ENCODE measurements at regions not wholly inside any gene's neighbourhood (a gene's known extent, or its start where the extent isn't known, plus 50 kb on each side); places are given as distances from the start of the nearest gene placed in this dataset.

DNA sequence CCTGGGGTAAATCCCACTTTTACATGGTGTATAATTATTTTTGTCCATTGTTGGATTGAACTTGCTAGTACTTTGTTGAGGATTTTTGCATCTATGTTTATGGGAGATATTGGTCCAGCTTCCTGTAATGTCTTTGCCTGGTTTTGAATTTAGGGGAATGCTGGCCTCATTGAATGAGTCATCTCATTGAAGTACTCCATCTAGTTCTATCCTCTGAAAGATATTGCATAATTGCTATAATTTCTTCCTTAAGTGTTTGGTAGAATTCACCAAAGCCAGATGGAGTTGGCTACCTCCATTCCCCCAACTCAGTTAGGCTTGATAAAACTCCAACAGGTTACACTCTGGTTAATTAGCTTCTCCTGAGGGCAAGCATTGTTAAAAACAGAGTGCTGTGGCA lies 237.4 kb upstream of the TGFBR2 start:
- Histone ChIP-seq H3K4me3 (ENCODE audit: low read length, poor library complexity, severe bottlenecking) (no peak overlapping the region), H3K4me2 (ENCODE audit: low read depth, low read length, poor library complexity, severe bottlenecking) (no peak overlapping the region), H2AFZ (ENCODE audit: low read length) (peak overlapping the region; percentile 25), H3K9ac (ENCODE audit: low read depth, low read length, poor library complexity, severe bottlenecking) (no peak overlapping the region), H4K20me1 (ENCODE audit: insufficient read depth, low read length, poor library complexity, severe bottlenecking) (no peaks in the 10 kb centered on the region), H3K4me1 (ENCODE audit: insufficient read depth, low read length, poor library complexity, severe bottlenecking) (no peaks in the 10 kb centered on the region), H3K79me2 (ENCODE audit: insufficient read depth, low read length) (no peaks in the 10 kb centered on the region), H3K9me3 (ENCODE audit: insufficient read depth, low read depth, low read length) (no peaks in the 10 kb centered on the region), H3F3A (ENCODE audit: low read depth) (no peaks in the 10 kb centered on the region), H3K9me2 (replicated peaks; ENCODE audit: low read depth, low read length) (no peaks in the 10 kb centered on the region), H3K36me3 (ENCODE audit: insufficient read depth, low read length) (no peaks in the 10 kb centered on the region), H3K27me3 (ENCODE audit: insufficient read depth, low read length, poor library complexity, severe bottlenecking) (no peaks in the 10 kb centered on the region)
- no peak for TF ChIP-seq EZH2phosphoT487 (IDR thresholded peaks at IDR 0.05; ENCODE audit: borderline replicate concordance)
- TF ChIP-seq, protein P1, sequence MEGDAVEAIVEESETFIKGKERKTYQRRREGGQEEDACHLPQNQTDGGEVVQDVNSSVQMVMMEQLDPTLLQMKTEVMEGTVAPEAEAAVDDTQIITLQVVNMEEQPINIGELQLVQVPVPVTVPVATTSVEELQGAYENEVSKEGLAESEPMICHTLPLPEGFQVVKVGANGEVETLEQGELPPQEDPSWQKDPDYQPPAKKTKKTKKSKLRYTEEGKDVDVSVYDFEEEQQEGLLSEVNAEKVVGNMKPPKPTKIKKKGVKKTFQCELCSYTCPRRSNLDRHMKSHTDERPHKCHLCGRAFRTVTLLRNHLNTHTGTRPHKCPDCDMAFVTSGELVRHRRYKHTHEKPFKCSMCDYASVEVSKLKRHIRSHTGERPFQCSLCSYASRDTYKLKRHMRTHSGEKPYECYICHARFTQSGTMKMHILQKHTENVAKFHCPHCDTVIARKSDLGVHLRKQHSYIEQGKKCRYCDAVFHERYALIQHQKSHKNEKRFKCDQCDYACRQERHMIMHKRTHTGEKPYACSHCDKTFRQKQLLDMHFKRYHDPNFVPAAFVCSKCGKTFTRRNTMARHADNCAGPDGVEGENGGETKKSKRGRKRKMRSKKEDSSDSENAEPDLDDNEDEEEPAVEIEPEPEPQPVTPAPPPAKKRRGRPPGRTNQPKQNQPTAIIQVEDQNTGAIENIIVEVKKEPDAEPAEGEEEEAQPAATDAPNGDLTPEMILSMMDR (conservative IDR thresholded peaks at IDR 0.05; ENCODE audit: low read length): no peak

DNA sequence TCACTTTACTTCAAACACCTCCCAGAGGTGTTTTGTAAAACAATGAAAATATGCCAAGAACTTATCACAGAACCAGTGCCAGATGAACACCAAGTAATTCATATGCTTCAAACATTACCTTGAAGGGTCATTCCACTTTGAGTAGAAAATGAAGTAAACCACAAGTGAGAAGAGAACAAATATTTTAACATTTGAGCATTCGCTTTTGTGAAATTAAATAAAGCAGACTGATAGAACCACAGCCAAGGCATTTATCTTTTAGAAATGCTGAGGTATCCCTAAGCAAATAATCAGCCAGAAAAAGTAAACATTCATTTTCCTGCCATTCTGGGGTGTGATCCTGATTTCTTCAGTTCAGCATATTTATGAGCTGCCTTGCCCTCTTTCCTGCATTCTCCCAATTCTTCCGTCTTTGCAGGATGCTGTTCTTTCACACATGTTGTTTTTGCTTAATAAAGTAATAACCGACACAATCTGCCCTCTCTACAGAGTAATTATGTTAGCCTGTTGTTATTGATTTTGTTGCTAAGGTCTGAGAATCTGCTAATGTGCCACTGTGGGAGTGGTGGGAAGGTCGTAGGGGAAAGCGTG lies 235.6 kb upstream of the TGFBR2 start:
- Histone ChIP-seq H3K4me3 (ENCODE audit: low read length, poor library complexity, severe bottlenecking) (no peak overlapping the region), H2AFZ (ENCODE audit: low read length) (no peak overlapping the region), H3K9me3 (ENCODE audit: insufficient read depth, low read depth, low read length) (no peaks in the 10 kb centered on the region), H3K4me1 (ENCODE audit: insufficient read depth, low read length, poor library complexity, severe bottlenecking) (no peaks in the 10 kb centered on the region), H3K4me2 (ENCODE audit: low read depth, low read length, poor library complexity, severe bottlenecking) (no peak overlapping the region), H3K9me2 (replicated peaks; ENCODE audit: low read depth, low read length) (no peaks in the 10 kb centered on the region), H3K27me3 (ENCODE audit: insufficient read depth, low read length, poor library complexity, severe bottlenecking) (no peaks in the 10 kb centered on the region), H3K36me3 (ENCODE audit: insufficient read depth, low read length) (no peaks in the 10 kb centered on the region), H3K79me2 (ENCODE audit: insufficient read depth, low read length) (no peaks in the 10 kb centered on the region), H3F3A (ENCODE audit: low read depth) (no peaks in the 10 kb centered on the region), H4K20me1 (ENCODE audit: insufficient read depth, low read length, poor library complexity, severe bottlenecking) (no peaks in the 10 kb centered on the region), H3K9ac (ENCODE audit: low read depth, low read length, poor library complexity, severe bottlenecking) (no peak overlapping the region)
- TF ChIP-seq, protein P1 (conservative IDR thresholded peaks at IDR 0.05; ENCODE audit: low read length): no peak
- TF ChIP-seq EZH2phosphoT487 (IDR thresholded peaks at IDR 0.05; ENCODE audit: borderline replicate concordance): no peak

DNA sequence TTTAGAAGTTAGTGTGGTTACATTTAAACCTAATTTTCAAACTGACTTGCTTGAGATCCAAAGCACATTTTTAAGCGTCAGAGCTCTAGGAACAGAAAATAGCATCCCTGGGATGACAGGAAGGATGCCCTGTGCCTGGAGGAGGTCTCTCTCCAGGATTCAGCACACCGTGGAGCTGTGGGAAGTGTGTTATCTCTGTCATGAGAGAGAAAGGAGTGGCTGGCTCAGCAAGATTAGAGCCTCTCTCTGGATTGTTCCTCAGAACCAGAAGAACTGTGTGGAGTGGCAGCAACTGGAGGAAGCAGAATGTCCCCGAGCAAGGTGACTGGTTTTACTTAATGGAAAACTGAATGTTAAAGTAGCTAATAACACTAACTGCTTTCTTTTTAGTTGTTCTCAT lies 233.6 kb upstream of the TGFBR2 start:
- Histone ChIP-seq H2AFZ (ENCODE audit: low read length) (no peak overlapping the region), H4K20me1 (ENCODE audit: insufficient read depth, low read length, poor library complexity, severe bottlenecking) (no peaks in the 10 kb centered on the region), H3K9me3 (ENCODE audit: insufficient read depth, low read depth, low read length) (no peaks in the 10 kb centered on the region), H3K9ac (ENCODE audit: low read depth, low read length, poor library complexity, severe bottlenecking) (no peak overlapping the region), H3K4me1 (ENCODE audit: insufficient read depth, low read length, poor library complexity, severe bottlenecking) (no peaks in the 10 kb centered on the region), H3K36me3 (ENCODE audit: insufficient read depth, low read length) (no peaks in the 10 kb centered on the region), H3K79me2 (ENCODE audit: insufficient read depth, low read length) (no peaks in the 10 kb centered on the region), H3K27me3 (ENCODE audit: insufficient read depth, low read length, poor library complexity, severe bottlenecking) (no peaks in the 10 kb centered on the region), H3K9me2 (replicated peaks; ENCODE audit: low read depth, low read length) (no peaks in the 10 kb centered on the region), H3K4me2 (ENCODE audit: low read depth, low read length, poor library complexity, severe bottlenecking) (no peak overlapping the region), H3K4me3 (ENCODE audit: low read length, poor library complexity, severe bottlenecking) (no peak overlapping the region), H3F3A (ENCODE audit: low read depth) (no peaks in the 10 kb centered on the region)
- TF ChIP-seq, protein P1 (conservative IDR thresholded peaks at IDR 0.05; ENCODE audit: low read length): no peak
- TF ChIP-seq EZH2phosphoT487 (IDR thresholded peaks at IDR 0.05; ENCODE audit: borderline replicate concordance): no peak
